SU-DHL-6 (cell line): ENCODE measurements at regions not wholly inside any gene's neighbourhood (a gene's known extent, or its start where the extent isn't known, plus 50 kb on each side); places are given as distances from the start of the nearest gene placed in this dataset.

Source experiments
- H2AFZ ChIP-seq: fragments of 200-600 bp; sonication (generic); 2 replicates; pipeline ENCODE4 v1.6.1; 2014; ENCODE audit warnings: low read depth, mild to moderate bottlenecking, moderate library complexity, mixed read lengths, antibody characterized with exemption, low read length; ENCODE audit not compliant: severe bottlenecking
- H3F3A ChIP-seq: fragments of 200-600 bp; shearing (Covaris generic); 2 replicates; pipeline ENCODE4 v1.6.0; 2016; ENCODE audit warnings: antibody characterized with exemption, mild to moderate bottlenecking; ENCODE audit not compliant: insufficient read depth
- H3K27ac ChIP-seq: fragments of 200-600 bp; sonication (generic); 2 replicates; pipeline ENCODE4 v1.5.1; 2016; ENCODE audit warnings: low read depth, mild to moderate bottlenecking, low read length, moderate library complexity, mixed read lengths
- H3K27me3 ChIP-seq: fragments of 200-600 bp; sonication (generic), shearing (Covaris generic); 2 replicates; pipeline ENCODE4 v1.6.0; 2014; ENCODE audit warnings: mild to moderate bottlenecking, low read length
- H3K36me3 ChIP-seq: fragments of 200-600 bp; sonication (generic); 2 replicates; pipeline ENCODE4 v1.6.1; 2014; ENCODE audit warnings: mild to moderate bottlenecking, low read length, mixed read lengths
- H3K4me2 ChIP-seq: fragments of 300-600, 200-600 bp; shearing (Covaris generic), sonication (generic); 2 replicates; pipeline ENCODE4 v1.6.0; 2014; ENCODE audit warnings: low read length, low read depth, mild to moderate bottlenecking; ENCODE audit not compliant: poor library complexity, severe bottlenecking
- H3K4me3 ChIP-seq: fragments of 200-600 bp; sonication (generic); 2 replicates; pipeline ENCODE4 v1.5.1; 2014; ENCODE audit warnings: antibody characterized with exemption, low read length, mild to moderate bottlenecking, mixed read lengths; ENCODE audit not compliant: insufficient read depth, poor library complexity, severe bottlenecking
- H3K79me2 ChIP-seq: fragments of 200-600 bp; sonication (generic); 2 replicates; pipeline ENCODE4 v1.6.1; 2014; ENCODE audit warnings: mild to moderate bottlenecking, low read length, moderate library complexity; ENCODE audit not compliant: insufficient read depth
- H3K9ac ChIP-seq: fragments of 200-600 bp; sonication (generic); 2 replicates; pipeline ENCODE4 v1.7.0; 2014; ENCODE audit warnings: mild to moderate bottlenecking, low read length
- H3K9me2 ChIP-seq: fragments of 200-600 bp; sonication (generic); replicated peaks from 2 replicates; pipeline ENCODE4 v1.6.1; 2014; ENCODE audit warnings: low read length; ENCODE audit not compliant: insufficient read depth
- H3K9me3 ChIP-seq: fragments of 200-600 bp; sonication (generic); 2 replicates; pipeline ENCODE4 v1.6.1; 2014; ENCODE audit warnings: low read length, mixed read lengths; ENCODE audit not compliant: insufficient read depth
- H4K20me1 ChIP-seq: fragments of 200-600 bp; sonication (generic); 2 replicates; pipeline ENCODE4 v1.6.1; 2014; ENCODE audit warnings: low read depth, mild to moderate bottlenecking, antibody characterized with exemption, low read length, moderate library complexity, mixed read lengths
- EZH2phosphoT487 ChIP-seq: fragments of 200-600 bp; sonication (generic), shearing (Covaris generic); conservative IDR thresholded peaks from 2 replicates; pipeline ENCODE4 v1.6.1; 2018; ENCODE audit warnings: mild to moderate bottlenecking, antibody characterized with exemption, low read length, moderate library complexity, mixed read lengths
- TF ChIP-seq, protein P1 (sequence below): fragments of 200-600 bp; sonication (generic); IDR thresholded peaks from one replicate; pipeline ENCODE4 v1.5.1; 2017; ENCODE audit warnings: antibody characterized with exemption, mild to moderate bottlenecking, low read length, moderate library complexity; ENCODE audit not compliant: insufficient read depth, poor library complexity, severe bottlenecking

DNA sequence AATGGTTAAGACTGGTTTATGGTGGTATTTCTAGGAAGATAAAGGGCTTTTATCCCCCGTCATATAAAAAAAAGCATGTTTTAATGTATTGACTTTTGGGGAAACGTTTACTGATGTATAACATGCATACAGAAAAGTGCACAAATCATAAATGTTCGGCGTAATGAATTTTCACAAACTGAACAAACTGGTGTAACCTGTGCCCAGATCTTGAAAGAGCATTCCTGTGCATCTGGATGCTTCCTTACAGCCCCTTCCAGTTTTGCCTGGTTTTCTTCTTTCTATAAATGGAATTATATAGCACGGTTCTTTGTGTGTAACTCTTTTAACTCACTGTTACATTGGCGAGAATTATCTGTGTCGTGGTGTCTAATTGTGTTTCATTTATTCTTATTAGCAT lies 693.8 kb upstream of the TBX3 start:
- Histone ChIP-seq H3K4me2 (no peak overlapping the region), H3K27ac (no peak overlapping the region), H3F3A (no peaks in the 10 kb centered on the region), H2AFZ (no peak overlapping the region), H3K36me3 (no peaks in the 10 kb centered on the region), H4K20me1 (no peaks in the 10 kb centered on the region), H3K4me3 (no peak overlapping the region), H3K9me3 (no peaks in the 10 kb centered on the region), H3K9me2 (no peaks in the 10 kb centered on the region; the same call in 1 of the 2 replicates), H3K27me3 (no peaks in the 10 kb centered on the region), H3K79me2 (no peaks in the 10 kb centered on the region), H3K9ac (no peak overlapping the region)
- TF ChIP-seq EZH2phosphoT487: no peak
- TF ChIP-seq, protein P1, sequence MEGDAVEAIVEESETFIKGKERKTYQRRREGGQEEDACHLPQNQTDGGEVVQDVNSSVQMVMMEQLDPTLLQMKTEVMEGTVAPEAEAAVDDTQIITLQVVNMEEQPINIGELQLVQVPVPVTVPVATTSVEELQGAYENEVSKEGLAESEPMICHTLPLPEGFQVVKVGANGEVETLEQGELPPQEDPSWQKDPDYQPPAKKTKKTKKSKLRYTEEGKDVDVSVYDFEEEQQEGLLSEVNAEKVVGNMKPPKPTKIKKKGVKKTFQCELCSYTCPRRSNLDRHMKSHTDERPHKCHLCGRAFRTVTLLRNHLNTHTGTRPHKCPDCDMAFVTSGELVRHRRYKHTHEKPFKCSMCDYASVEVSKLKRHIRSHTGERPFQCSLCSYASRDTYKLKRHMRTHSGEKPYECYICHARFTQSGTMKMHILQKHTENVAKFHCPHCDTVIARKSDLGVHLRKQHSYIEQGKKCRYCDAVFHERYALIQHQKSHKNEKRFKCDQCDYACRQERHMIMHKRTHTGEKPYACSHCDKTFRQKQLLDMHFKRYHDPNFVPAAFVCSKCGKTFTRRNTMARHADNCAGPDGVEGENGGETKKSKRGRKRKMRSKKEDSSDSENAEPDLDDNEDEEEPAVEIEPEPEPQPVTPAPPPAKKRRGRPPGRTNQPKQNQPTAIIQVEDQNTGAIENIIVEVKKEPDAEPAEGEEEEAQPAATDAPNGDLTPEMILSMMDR: no peak

DNA sequence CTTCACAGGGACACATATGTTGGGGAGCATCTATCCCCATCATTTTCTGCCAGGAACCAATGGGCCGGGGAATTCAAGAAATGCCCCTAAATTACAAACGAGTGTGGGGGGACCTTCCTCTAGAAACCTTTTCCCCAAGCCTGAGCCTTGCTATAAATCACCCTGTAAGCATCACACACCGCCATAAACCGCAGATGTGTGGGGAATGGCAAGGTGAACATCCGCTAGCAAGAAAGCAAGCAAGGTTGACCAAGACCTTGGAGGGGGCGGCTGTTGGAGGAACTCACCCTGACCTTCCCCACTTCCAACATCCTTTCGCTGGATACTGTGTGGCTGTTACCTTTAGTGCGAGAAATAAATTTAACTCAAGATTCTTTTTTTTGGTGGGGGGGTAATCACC lies 693.3 kb upstream of the TBX3 start:
- TF ChIP-seq, protein P1: no peak
- no peak for TF ChIP-seq EZH2phosphoT487
- Histone ChIP-seq H3K36me3 (no peaks in the 10 kb centered on the region), H3K9me2 (no peaks in the 10 kb centered on the region; the same call in 1 of the 2 replicates), H3K9me3 (no peaks in the 10 kb centered on the region), H3K4me2 (no peak overlapping the region), H3K79me2 (no peaks in the 10 kb centered on the region), H3F3A (no peaks in the 10 kb centered on the region), H3K27ac (no peak overlapping the region), H4K20me1 (no peaks in the 10 kb centered on the region), H3K9ac (no peak overlapping the region), H3K4me3 (no peak overlapping the region), H3K27me3 (no peaks in the 10 kb centered on the region), H2AFZ (no peak overlapping the region)

DNA sequence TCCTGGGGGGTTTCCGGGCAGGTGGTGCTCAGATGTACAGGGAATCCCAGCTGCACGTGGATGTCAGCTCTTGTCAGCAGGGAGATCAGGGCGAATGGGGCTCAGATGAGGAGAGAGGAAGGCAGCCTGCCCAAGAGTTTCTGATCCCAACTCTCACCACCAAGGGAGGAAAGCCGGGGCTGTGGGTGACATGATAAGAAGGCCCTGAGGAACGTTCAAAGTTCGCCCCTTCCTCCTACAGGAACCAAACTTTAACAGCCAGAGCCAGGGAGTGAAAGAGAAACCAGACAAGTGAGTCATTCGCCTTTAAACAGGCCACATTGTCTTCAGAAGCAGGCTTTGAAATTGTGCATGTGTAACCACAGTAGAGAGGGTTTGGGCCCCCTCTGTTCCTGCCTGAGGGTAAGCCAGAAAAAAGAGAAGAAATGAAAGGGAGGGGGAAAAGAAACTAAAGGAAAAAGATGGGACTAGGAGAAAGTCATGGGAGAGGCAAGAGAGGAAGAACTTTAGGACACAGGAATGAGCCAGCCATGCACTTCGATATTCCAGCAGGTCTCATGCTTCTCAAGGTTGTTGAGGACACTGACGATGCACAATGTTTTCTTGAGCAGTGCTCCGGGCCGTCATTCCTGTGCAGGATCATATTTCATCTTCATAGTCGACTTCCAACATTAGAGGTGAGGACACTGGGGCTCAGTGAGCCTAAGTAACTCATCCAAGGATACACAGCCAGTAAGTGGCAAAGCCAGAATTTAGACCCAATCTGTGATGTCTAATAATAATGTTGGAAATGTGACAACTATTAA lies 691.4 kb upstream of the TBX3 start:
- no peaks in the 10 kb centered on the region for H3K9me3 ChIP-seq
- H3K27me3 ChIP-seq: no peaks in the 10 kb centered on the region
- no peaks in the 10 kb centered on the region for H3K36me3 ChIP-seq
- H3K27ac ChIP-seq: no peak overlapping the region
- no peak overlapping the region for H3K4me2 ChIP-seq
- no peak overlapping the region for H3K9ac ChIP-seq
- no peaks in the 10 kb centered on the region for H4K20me1 ChIP-seq
- H3K9me2 ChIP-seq: no peaks in the 10 kb centered on the region
- no peaks in the 10 kb centered on the region for H3F3A ChIP-seq
- no peak overlapping the region for H3K4me3 ChIP-seq
- no peak for TF ChIP-seq EZH2phosphoT487
- TF ChIP-seq, protein P1: no peak
- H2AFZ ChIP-seq: no peak overlapping the region
- no peaks in the 10 kb centered on the region for H3K79me2 ChIP-seq
